ENCODE measurements at regions not wholly inside any gene's neighbourhood (a gene's known extent, or its start where the extent isn't known, plus 50 kb on each side); places are given as distances from the start of the nearest gene placed in this dataset.

DNA sequence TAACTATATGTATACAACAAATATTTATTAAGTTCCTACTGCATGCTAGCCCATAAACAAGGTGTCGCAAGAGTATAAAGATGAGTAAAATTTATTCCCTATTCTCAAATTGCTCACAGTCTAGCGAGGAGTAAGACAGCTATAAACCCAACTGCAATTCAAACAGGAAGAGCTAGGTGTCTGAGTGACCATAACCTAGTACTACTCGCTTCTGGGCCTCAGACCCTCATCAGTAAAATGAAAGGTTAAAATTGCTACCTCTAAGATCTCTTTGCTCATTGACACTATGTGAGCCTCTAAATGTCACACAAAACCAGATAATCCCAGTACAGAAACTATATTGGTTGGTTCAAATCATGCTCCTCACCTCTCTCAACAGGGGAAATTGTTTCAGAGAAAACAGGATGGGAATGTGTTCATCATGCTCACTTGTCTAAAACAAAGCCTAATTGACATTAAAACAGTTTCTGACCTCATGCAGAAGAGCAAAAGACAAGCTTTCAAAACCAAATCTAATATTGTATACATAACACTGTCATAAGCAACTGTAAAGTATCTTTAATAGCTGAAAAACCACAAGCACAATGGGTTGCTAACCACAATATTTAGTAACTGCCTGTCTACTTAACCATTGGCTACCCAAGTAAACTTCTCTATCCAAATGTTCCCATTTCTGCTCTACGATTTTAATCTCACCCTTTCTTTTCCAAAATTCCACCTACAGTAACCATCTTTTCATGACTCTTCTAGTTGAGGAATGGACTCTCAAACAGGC is 264.6 kb upstream of the FMR1 start:
- no peak overlapping the region for H3K4me3 ChIP-seq (ENCODE audit: low read length)
- ATAC-seq (ENCODE audit: poor library complexity) (no peak), DNase-seq (no peak)
- H3K4me1 Mint-ChIP-seq (ENCODE audit: low read depth): no peaks in the 10 kb centered on the region
- no peak overlapping the region for H3K4me3 Mint-ChIP-seq
- intact Hi-C loops (cut with DNase I, micrococcal nuclease): no loop called here
- H3K9me3 ChIP-seq (ENCODE audit: control insufficient read depth in 1 of 2, insufficient read depth in 1 of 2, low read length in 2 of 2): no peaks in the 10 kb centered on the region
- H3K9me3 Mint-ChIP-seq: peaks cover 3% of the 10 kb centered on the region
- CTCF ChIA-PET: no interaction called here
- no peak overlapping the region for H3K27ac Mint-ChIP-seq
- POLR2A ChIA-PET: no interaction called here
- H3K36me3 Mint-ChIP-seq (ENCODE audit: low read depth): no peaks in the 10 kb centered on the region
- H3K27me3 ChIP-seq (ENCODE audit: control insufficient read depth in 1 of 2, insufficient read depth in 2 of 2, low read length in 2 of 2): no peaks in the 10 kb centered on the region
- H3K4me1 ChIP-seq (ENCODE audit: insufficient read depth, low read length): no peaks in the 10 kb centered on the region
- H3K27me3 Mint-ChIP-seq: no peaks in the 10 kb centered on the region
- H3K27ac ChIP-seq (ENCODE audit: low read depth in 1 of 2, low read length in 2 of 2): no peak overlapping the region
- H3K36me3 ChIP-seq (ENCODE audit: insufficient read depth, low read length): no peaks in the 10 kb centered on the region
- TF ChIP-seq, protein P1, sequence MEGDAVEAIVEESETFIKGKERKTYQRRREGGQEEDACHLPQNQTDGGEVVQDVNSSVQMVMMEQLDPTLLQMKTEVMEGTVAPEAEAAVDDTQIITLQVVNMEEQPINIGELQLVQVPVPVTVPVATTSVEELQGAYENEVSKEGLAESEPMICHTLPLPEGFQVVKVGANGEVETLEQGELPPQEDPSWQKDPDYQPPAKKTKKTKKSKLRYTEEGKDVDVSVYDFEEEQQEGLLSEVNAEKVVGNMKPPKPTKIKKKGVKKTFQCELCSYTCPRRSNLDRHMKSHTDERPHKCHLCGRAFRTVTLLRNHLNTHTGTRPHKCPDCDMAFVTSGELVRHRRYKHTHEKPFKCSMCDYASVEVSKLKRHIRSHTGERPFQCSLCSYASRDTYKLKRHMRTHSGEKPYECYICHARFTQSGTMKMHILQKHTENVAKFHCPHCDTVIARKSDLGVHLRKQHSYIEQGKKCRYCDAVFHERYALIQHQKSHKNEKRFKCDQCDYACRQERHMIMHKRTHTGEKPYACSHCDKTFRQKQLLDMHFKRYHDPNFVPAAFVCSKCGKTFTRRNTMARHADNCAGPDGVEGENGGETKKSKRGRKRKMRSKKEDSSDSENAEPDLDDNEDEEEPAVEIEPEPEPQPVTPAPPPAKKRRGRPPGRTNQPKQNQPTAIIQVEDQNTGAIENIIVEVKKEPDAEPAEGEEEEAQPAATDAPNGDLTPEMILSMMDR (IDR thresholded peaks at IDR 0.05): no peak

DNA sequence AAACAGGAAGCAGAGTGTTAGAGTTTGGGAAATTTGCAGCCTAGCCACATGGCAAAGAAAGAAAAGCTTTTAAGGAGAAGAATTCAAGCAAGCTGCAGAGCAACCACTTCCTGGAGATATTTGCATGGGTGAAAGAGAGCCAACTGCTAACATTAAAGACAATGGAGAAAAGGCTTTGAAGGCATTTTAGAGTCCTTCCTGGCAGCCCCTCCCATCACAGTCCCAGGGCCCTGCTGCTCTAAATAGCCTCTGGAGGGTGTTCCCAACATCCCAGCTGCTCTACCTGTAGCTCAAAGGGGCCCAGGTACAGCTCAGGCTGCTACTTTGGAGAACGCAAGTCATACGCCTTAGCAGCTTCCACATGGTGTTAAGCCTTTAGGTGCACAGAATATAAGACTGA is 235.9 kb upstream of the FMR1 start:
- no peak overlapping the region for H3K27ac ChIP-seq (ENCODE audit: low read depth in 1 of 2, low read length in 2 of 2)
- H3K4me1 Mint-ChIP-seq (ENCODE audit: low read depth): no peaks in the 10 kb centered on the region
- no peak for ATAC-seq (ENCODE audit: poor library complexity)
- DNase-seq: no peak
- H3K4me3 Mint-ChIP-seq: no peak overlapping the region
- no peaks in the 10 kb centered on the region for H3K36me3 Mint-ChIP-seq (ENCODE audit: low read depth)
- no peaks in the 10 kb centered on the region for H3K27me3 Mint-ChIP-seq
- H3K9me3 Mint-ChIP-seq: peaks cover 2% of the 10 kb centered on the region
- TF ChIP-seq, protein P1 (IDR thresholded peaks at IDR 0.05): no peak
- ChIA-PET CTCF (no interaction called here), POLR2A (no interaction called here)
- no peak overlapping the region for H3K27ac Mint-ChIP-seq
- no peaks in the 10 kb centered on the region for H3K9me3 ChIP-seq (ENCODE audit: control insufficient read depth in 1 of 2, insufficient read depth in 1 of 2, low read length in 2 of 2)
- H3K4me1 ChIP-seq (ENCODE audit: insufficient read depth, low read length): no peaks in the 10 kb centered on the region
- intact Hi-C loops (cut with DNase I, micrococcal nuclease): no loop called here
- H3K4me3 ChIP-seq (ENCODE audit: low read length): no peak overlapping the region
- no peaks in the 10 kb centered on the region for H3K36me3 ChIP-seq (ENCODE audit: insufficient read depth, low read length)
- no peaks in the 10 kb centered on the region for H3K27me3 ChIP-seq (ENCODE audit: control insufficient read depth in 1 of 2, insufficient read depth in 2 of 2, low read length in 2 of 2)

DNA sequence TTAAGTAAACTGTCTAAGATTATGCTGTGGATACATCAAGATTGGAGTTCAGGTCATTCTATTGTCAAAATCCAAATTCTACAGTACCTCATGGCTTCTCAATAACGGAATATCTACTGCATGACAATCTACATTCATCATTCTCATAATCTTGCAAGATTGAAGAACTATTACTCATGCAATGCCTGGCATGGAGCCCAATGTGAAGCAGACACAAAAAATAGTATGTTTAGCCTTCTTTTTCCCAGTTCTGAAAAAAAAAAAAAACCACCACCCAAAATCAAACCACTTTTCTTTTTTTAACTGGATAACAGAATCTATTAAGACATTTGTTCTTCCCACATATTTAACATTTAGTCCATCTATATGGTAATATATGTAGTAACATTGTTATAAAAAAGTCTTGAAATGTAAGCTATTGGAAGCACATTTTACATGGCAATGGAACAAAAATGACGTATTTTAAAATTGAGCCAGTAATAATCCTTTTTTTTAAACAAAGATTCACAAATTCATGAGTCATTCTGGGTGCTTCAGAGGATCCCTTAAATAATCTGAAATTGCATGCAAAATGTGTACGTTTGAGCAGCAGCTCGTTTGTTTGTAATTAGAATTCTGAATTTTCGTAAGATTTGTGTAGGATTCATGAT is 232.2 kb upstream of the FMR1 start:
- ATAC-seq (ENCODE audit: poor library complexity) (no peak), DNase-seq (no peak)
- POLR2A ChIA-PET: no interaction called here
- peaks cover 0 to 4% of the 10 kb centered on the region in 2 experiments for H3K9me3 ChIP-seq (ENCODE audit: control insufficient read depth in 1 of 2, insufficient read depth in 1 of 2, low read length in 2 of 2)
- no peaks in the 10 kb centered on the region for H3K4me1 Mint-ChIP-seq (ENCODE audit: low read depth)
- H3K27ac ChIP-seq (ENCODE audit: low read depth in 1 of 2, low read length in 2 of 2): no peak overlapping the region
- H3K27me3 ChIP-seq (ENCODE audit: control insufficient read depth in 1 of 2, insufficient read depth in 2 of 2, low read length in 2 of 2): no peaks in the 10 kb centered on the region
- H3K27ac Mint-ChIP-seq: no peak overlapping the region
- no peaks in the 10 kb centered on the region for H3K36me3 ChIP-seq (ENCODE audit: insufficient read depth, low read length)
- peaks cover 2% of the 10 kb centered on the region for H3K9me3 Mint-ChIP-seq
- H3K4me3 ChIP-seq (ENCODE audit: low read length): no peak overlapping the region
- no peaks in the 10 kb centered on the region for H3K36me3 Mint-ChIP-seq (ENCODE audit: low read depth)
- no peak overlapping the region for H3K4me3 Mint-ChIP-seq
- TF ChIP-seq, protein P1 (IDR thresholded peaks at IDR 0.05): no peak
- CTCF ChIA-PET: no interaction called here
- H3K27me3 Mint-ChIP-seq: no peaks in the 10 kb centered on the region
- H3K4me1 ChIP-seq (ENCODE audit: insufficient read depth, low read length): no peaks in the 10 kb centered on the region
- intact Hi-C loops (cut with DNase I, micrococcal nuclease): no loop called here
